ENCODE measurements at regions not wholly inside any gene's neighbourhood (a gene's known extent, or its start where the extent isn't known, plus 50 kb on each side); places are given as distances from the start of the nearest gene placed in this dataset.

GRCh38 chr2:219836647-219837177 is 209.3 kb downstream of the SLC4A3 start:
- no peak overlapping the region for H3K4me3 ChIP-seq
- WGBS (ENCODE audit: low lambda C conversion rate, missing lambda C conversion rate) = 82% methylated on average over 4 of the region's 4 CpGs
- H3K9me2 ChIP-seq (replicated peaks; ENCODE audit: insufficient read depth) = no peaks in the 10 kb centered on the region
- peak; percentile 36 for TF ChIP-seq CTCF (IDR thresholded peaks at IDR 0.05; ENCODE audit: poor library complexity)
- no peak for TF ChIP-seq EZH2 (IDR thresholded peaks at IDR 0.05; ENCODE audit: borderline replicate concordance)
- H3K27ac ChIP-seq = no peak overlapping the region
- H3K4me2 ChIP-seq = no peak overlapping the region
- no peaks in the 10 kb centered on the region for H3K79me2 ChIP-seq
- DNase-seq (ENCODE audit: low spot score) = no peak
- no peaks in the 10 kb centered on the region for H3K9me3 ChIP-seq (ENCODE audit: low read depth)
- no peaks in the 10 kb centered on the region for H4K20me1 ChIP-seq (ENCODE audit: insufficient read depth, poor library complexity, severe bottlenecking)
- H2AFZ ChIP-seq = no peak overlapping the region
- H3K36me3 ChIP-seq (replicated peaks; ENCODE audit: insufficient read depth, low read depth) = no peaks in the 10 kb centered on the region
- H3K4me1 ChIP-seq (ENCODE audit: insufficient read depth) = no peaks in the 10 kb centered on the region
- peaks cover 7% of the 10 kb centered on the region for H3K27me3 ChIP-seq

GRCh38 chr2:219844401-219845091 is 217.1 kb downstream of the SLC4A3 start:
- TF ChIP-seq CTCF (IDR thresholded peaks at IDR 0.05; ENCODE audit: poor library complexity) (no peak), EZH2phosphoT487 (IDR thresholded peaks at IDR 0.05; ENCODE audit: low read depth, severe bottlenecking, unreplicated experiment) (no peak), EZH2 (IDR thresholded peaks at IDR 0.05; ENCODE audit: borderline replicate concordance) (no peak)
- Histone ChIP-seq H3K79me2 (no peaks in the 10 kb centered on the region), H3K27me3 (peaks cover 5% of the 10 kb centered on the region), H3K36me3 (replicated peaks; ENCODE audit: insufficient read depth, low read depth) (no peaks in the 10 kb centered on the region), H3K9me3 (ENCODE audit: low read depth) (no peaks in the 10 kb centered on the region), H3K9me2 (replicated peaks; ENCODE audit: insufficient read depth) (no peaks in the 10 kb centered on the region), H3K4me1 (ENCODE audit: insufficient read depth) (no peaks in the 10 kb centered on the region), H3K27ac (no peak overlapping the region), H3K4me2 (no peak overlapping the region), H2AFZ (no peak overlapping the region), H3K4me3 (no peak overlapping the region), H4K20me1 (ENCODE audit: insufficient read depth, poor library complexity, severe bottlenecking) (no peaks in the 10 kb centered on the region)
- WGBS (ENCODE audit: low lambda C conversion rate, missing lambda C conversion rate) = 64% methylated on average over 7 of the region's 7 CpGs
- no peak for DNase-seq (ENCODE audit: low spot score)

GRCh38 chr2:219848882-219849281 is 221.5 kb downstream of the SLC4A3 start:
- Histone ChIP-seq H3K27ac (no peak overlapping the region), H4K20me1 (ENCODE audit: insufficient read depth, poor library complexity, severe bottlenecking) (no peaks in the 10 kb centered on the region), H3K4me3 (no peak overlapping the region), H3K4me1 (ENCODE audit: insufficient read depth) (peaks cover 6% of the 10 kb centered on the region), H2AFZ (no peak overlapping the region), H3K36me3 (replicated peaks; ENCODE audit: insufficient read depth, low read depth) (no peaks in the 10 kb centered on the region), H3K9me2 (replicated peaks; ENCODE audit: insufficient read depth) (no peaks in the 10 kb centered on the region), H3K79me2 (no peaks in the 10 kb centered on the region), H3K4me2 (no peak overlapping the region), H3K9me3 (ENCODE audit: low read depth) (no peaks in the 10 kb centered on the region), H3K27me3 (no peaks in the 10 kb centered on the region)
- WGBS (ENCODE audit: low lambda C conversion rate, missing lambda C conversion rate) = 71% methylated on average over 3 of the region's 3 CpGs
- TF ChIP-seq EZH2phosphoT487 (IDR thresholded peaks at IDR 0.05; ENCODE audit: low read depth, severe bottlenecking, unreplicated experiment) (no peak), EZH2 (IDR thresholded peaks at IDR 0.05; ENCODE audit: borderline replicate concordance) (no peak), CTCF (IDR thresholded peaks at IDR 0.05; ENCODE audit: poor library complexity) (no peak)
- DNase-seq (ENCODE audit: low spot score) = no peak

Measured in hepatocyte (in vitro differentiated cells).